ENCODE measurements at regions not wholly inside any gene's neighbourhood (a gene's known extent, or its start where the extent isn't known, plus 50 kb on each side); places are given as distances from the start of the nearest gene placed in this dataset.

- TF ChIP-seq CTCF (IDR thresholded peaks at IDR 0.05 in 4 of 5, conservative IDR thresholded peaks at IDR 0.05 in 1 of 5), result no peak
- no peak for TF ChIP-seq POLR2A (IDR thresholded peaks at IDR 0.05)
Observed at GRCh38 chrY:7731651-7732050, 820.1 kb upstream of the AMELY start.

Data from gastrocnemius medialis (tissue), 4 donors.